Tibial nerve (tissue), 4 donors: ENCODE measurements at regions not wholly inside any gene's neighbourhood (a gene's known extent, or its start where the extent isn't known, plus 50 kb on each side); places are given as distances from the start of the nearest gene placed in this dataset.

Experiments used
- DNase-seq, 2 donors: peaks; one replicate each; pipeline ENCODE4 v3.0.0-alpha.2; 2019; ENCODE audit warnings: low spot score in 2 of 2
- H3K27ac ChIP-seq, 4 donors: fragments of 200-600 bp; sonication (generic) in 3 of 4; one replicate each; pipeline ENCODE4 v1.5.1; 2017 to 2019; ENCODE audit warnings: mild to moderate bottlenecking in 1 of 4
- H3K27me3 ChIP-seq, 2 donors: fragments of 200-600 bp; sonication (generic) in 1 of 2; one replicate each; pipeline versions ENCODE4 v1.5.1 to v1.6.0; 2017 to 2019
- H3K36me3 ChIP-seq, 3 donors: fragments of 200-600 bp; sonication (generic); one replicate each; pipeline ENCODE4 v1.5.1; 2018 to 2019
- H3K4me1 ChIP-seq, 4 donors: fragments of 200-600 bp; sonication (generic) in 3 of 4; one replicate each; pipeline ENCODE4 v1.5.1; 2017 to 2019
- H3K4me3 ChIP-seq, 4 donors: fragments of 200-600 bp; sonication (generic) in 3 of 4; one replicate each; pipeline ENCODE4 v1.5.1; 2017 to 2019; ENCODE audit warnings: mild to moderate bottlenecking in 1 of 4, moderate library complexity in 1 of 4
- H3K9me3 ChIP-seq, 4 donors: fragments of 200-600 bp; sonication (generic) in 3 of 4; one replicate each; pipeline ENCODE4 v1.5.1; 2017 to 2019
- EP300 ChIP-seq, 2 donors: sonication (generic); formaldehyde crosslinking; IDR thresholded peaks; one replicate each; pipeline ENCODE4 v1.6.1; 2017; ENCODE audit warnings: antibody characterized with exemption in 2 of 2, mild to moderate bottlenecking in 1 of 2
- POLR2A ChIP-seq, 2 donors: fragments of 450-650 bp; IDR thresholded peaks; one replicate each; pipeline ENCODE4 v1.6.1; 2017; ENCODE audit warnings: antibody characterized with exemption in 2 of 2, mild to moderate bottlenecking in 2 of 2, moderate library complexity in 2 of 2
- WGBS, 2 donors: methylation state at CpG; one replicate each; pipeline ENCODE4 v1.1.5; 2018; 5-methylcytosine and 5-hydroxymethylcytosine counted together
- TF ChIP-seq, protein P1 (sequence below), 5 experiments: fragments of 200-600 bp in 3 of 5; fragments of 450-650 bp in 2 of 5; sonication (generic) in 3 of 5; IDR thresholded peaks; one replicate each; pipeline ENCODE4 v1.5.1; 2016 to 2019; ENCODE audit warnings: antibody characterized with exemption in 5 of 5, mild to moderate bottlenecking in 3 of 5, moderate library complexity in 2 of 5

DNA sequence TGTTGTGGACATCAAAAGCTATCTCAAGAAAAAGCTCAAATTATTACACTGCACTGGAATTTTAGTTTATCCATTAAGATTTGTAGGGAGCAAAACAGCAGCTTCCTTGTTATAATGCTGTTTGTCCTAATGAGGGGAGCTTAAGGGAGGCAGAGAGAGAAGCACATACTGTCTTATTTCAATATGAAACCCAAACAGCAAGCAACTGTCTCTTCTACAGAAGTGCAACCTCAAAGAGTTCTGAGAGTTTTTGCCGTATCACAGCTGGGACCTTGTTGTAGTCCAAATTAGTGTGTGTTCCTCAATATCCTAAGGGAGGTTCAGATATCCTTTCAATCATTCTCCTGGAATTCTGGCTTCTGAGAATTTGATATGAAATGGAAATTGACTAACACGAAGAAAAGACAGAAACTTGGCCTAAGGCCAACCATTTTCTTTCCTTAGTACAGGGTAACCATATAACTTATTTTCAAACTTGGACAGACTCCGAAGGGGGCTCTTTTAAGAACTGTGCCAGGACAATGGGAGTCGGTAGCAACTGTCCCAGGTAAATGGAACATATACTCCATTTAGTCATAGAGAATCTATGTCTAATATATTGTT lies 149.3 kb upstream of the CCN2 start:
- no peaks in the 10 kb centered on the region for H3K27me3 ChIP-seq
- no peaks in the 10 kb centered on the region for H3K9me3 ChIP-seq
- WGBS, 2 donors, result 60 to 64% methylated on average over 4 of the region's 4 CpGs
- H3K4me1 ChIP-seq, result no peaks in the 10 kb centered on the region
- H3K4me3 ChIP-seq, result no peak overlapping the region
- no peaks in the 10 kb centered on the region for H3K36me3 ChIP-seq
- DNase-seq, result no peak
- TF ChIP-seq, protein P1, sequence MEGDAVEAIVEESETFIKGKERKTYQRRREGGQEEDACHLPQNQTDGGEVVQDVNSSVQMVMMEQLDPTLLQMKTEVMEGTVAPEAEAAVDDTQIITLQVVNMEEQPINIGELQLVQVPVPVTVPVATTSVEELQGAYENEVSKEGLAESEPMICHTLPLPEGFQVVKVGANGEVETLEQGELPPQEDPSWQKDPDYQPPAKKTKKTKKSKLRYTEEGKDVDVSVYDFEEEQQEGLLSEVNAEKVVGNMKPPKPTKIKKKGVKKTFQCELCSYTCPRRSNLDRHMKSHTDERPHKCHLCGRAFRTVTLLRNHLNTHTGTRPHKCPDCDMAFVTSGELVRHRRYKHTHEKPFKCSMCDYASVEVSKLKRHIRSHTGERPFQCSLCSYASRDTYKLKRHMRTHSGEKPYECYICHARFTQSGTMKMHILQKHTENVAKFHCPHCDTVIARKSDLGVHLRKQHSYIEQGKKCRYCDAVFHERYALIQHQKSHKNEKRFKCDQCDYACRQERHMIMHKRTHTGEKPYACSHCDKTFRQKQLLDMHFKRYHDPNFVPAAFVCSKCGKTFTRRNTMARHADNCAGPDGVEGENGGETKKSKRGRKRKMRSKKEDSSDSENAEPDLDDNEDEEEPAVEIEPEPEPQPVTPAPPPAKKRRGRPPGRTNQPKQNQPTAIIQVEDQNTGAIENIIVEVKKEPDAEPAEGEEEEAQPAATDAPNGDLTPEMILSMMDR (IDR thresholded peaks at IDR 0.05), result no peak
- TF ChIP-seq EP300 (IDR thresholded peaks at IDR 0.05), result no peak
- TF ChIP-seq POLR2A (IDR thresholded peaks at IDR 0.05), result no peak
- H3K27ac ChIP-seq, result no peak overlapping the region

DNA sequence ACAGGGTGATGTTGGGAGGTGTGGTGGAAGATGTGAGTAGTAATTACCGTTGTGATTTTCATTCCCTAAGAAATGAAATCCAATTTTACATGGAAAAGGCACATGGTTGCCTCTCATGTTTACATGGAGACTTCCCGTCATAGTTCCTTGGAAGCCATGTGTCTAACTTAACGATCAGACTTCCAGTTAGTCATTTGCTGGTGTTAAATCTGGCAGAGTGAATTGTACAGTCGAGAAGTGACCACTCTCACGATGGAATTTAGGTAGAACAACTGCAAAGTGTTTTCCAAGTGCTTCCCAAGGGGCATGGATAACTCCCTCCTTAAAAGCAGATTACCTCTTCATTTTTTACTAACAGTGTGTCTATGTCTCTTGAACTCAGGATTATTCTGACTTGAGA lies 145.8 kb upstream of the CCN2 start:
- no peak for DNase-seq
- TF ChIP-seq EP300 (IDR thresholded peaks at IDR 0.05) (no peak), POLR2A (IDR thresholded peaks at IDR 0.05) (no peak)
- TF ChIP-seq, protein P1 (IDR thresholded peaks at IDR 0.05), result no peak
- Histone ChIP-seq H3K4me3 (no peak overlapping the region), H3K9me3 (peaks cover 0 to 7% (median 0%) of the 10 kb centered on the region in 4 donors), H3K4me1 (no peaks in the 10 kb centered on the region), H3K27ac (no peak overlapping the region), H3K27me3 (no peaks in the 10 kb centered on the region), H3K36me3 (no peaks in the 10 kb centered on the region)
- WGBS, 2 donors, result 80 to 90% methylated on average over 5 of the region's 5 CpGs

DNA sequence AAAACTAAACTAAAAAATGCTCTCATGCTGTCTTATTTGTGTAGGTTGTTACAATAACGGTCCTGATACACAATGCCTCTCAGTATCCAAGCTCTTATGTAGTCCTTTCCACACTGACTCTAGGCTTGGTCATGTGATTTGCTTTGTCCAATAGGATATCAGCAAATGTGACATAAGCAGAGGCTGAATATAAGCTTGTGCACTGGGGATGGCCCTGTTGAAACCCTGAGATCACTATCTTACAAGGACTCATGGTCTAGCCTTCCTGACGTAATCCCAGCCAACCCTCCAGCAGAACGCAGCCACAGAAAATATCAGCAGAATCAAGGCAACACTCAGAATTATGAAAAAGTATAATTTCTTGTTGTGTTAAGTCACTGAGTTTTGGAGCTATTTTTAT lies 145.1 kb upstream of the CCN2 start:
- H3K9me3 ChIP-seq, result peaks cover 0 to 13% (median 0%) of the 10 kb centered on the region in 4 donors
- H3K27ac ChIP-seq, result no peak overlapping the region
- no peaks in the 10 kb centered on the region for H3K36me3 ChIP-seq
- no peaks in the 10 kb centered on the region for H3K4me1 ChIP-seq
- no peaks in the 10 kb centered on the region for H3K27me3 ChIP-seq
- 77 to 84% methylated on average over 3 of the region's 3 CpGs for WGBS, 2 donors
- no peak for TF ChIP-seq EP300 (IDR thresholded peaks at IDR 0.05)
- TF ChIP-seq, protein P1 (IDR thresholded peaks at IDR 0.05), result no peak
- no peak for TF ChIP-seq POLR2A (IDR thresholded peaks at IDR 0.05)
- no peak for DNase-seq
- no peak overlapping the region for H3K4me3 ChIP-seq

DNA sequence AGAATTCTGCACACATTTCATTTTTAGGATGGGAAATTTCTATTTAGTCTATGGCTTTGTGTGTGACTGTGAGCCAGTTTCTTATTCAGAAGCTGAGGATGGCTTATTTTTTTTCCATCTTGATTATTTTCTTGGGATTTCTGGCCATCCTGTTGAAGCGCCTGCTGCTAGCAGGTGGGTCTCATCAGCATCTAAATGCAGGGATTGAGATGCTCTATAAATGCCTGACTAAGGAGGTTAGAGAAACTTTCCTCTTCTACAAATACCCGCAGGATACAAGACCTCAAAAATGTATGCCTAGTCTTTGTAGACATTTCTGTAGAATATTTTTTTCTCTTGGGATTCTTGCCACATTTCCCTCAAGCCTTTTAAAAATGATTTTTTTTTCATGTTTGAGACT lies 138.0 kb upstream of the CCN2 start:
- Histone ChIP-seq H3K27ac (no peak overlapping the region), H3K4me3 (no peak overlapping the region), H3K4me1 (peaks cover 0 to 8% (median 0%) of the 10 kb centered on the region in 4 donors), H3K36me3 (no peaks in the 10 kb centered on the region), H3K27me3 (no peaks in the 10 kb centered on the region), H3K9me3 (peaks cover 0 to 12% (median 0%) of the 10 kb centered on the region in 4 donors)
- 83 to 84% methylated on average over 2 of the region's 2 CpGs for WGBS, 2 donors
- TF ChIP-seq, protein P1 (IDR thresholded peaks at IDR 0.05), result no peak
- no peak for TF ChIP-seq EP300 (IDR thresholded peaks at IDR 0.05)
- TF ChIP-seq POLR2A (IDR thresholded peaks at IDR 0.05), result no peak
- DNase-seq, result no peak

DNA sequence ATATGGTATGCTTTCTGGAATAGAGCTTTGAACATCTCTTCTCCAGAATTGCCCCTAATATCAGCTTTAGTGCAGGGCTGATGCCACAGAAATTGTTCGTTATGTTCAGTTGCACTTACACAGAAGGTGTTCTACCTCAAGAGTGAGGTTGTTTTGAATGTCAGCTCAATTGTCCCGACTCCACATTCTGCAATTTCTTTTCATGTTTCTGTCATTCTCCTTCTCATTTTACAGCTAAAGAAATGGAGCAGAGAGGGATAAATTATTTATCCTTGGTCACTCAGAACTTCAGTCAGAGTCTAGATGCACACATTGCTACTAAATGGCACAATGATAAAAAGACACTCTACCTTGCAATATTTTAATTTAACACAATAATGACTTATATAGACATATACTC lies 137.0 kb upstream of the CCN2 start:
- Histone ChIP-seq H3K36me3 (no peaks in the 10 kb centered on the region), H3K4me3 (no peak overlapping the region), H3K27ac (no peak overlapping the region), H3K9me3 (peaks cover 0 to 12% (median 0%) of the 10 kb centered on the region in 4 donors), H3K27me3 (no peaks in the 10 kb centered on the region), H3K4me1 (peaks cover 0 to 8% (median 0%) of the 10 kb centered on the region in 4 donors)
- no peak for TF ChIP-seq POLR2A (IDR thresholded peaks at IDR 0.05)
- TF ChIP-seq, protein P1 (IDR thresholded peaks at IDR 0.05), result no peak
- no peak for TF ChIP-seq EP300 (IDR thresholded peaks at IDR 0.05)
- 89 to 93% methylated on average over 2 of the region's 2 CpGs for WGBS, 2 donors
- no peak for DNase-seq
